GM12864 (cell line): ENCODE measurements at regions not wholly inside any gene's neighbourhood (a gene's known extent, or its start where the extent isn't known, plus 50 kb on each side); places are given as distances from the start of the nearest gene placed in this dataset.

Source experiments
- DNase-seq: peaks from one replicate; pipeline ENCODE4 v3.0.0-alpha.2; 2011; ENCODE audit warnings: low read depth
- H3K4me3 ChIP-seq: 2 replicates; pipeline ENCODE4 v1.5.1; 2011; ENCODE audit warnings: mild to moderate bottlenecking, low read depth, low read length, control low read depth
- CTCF ChIP-seq: IDR thresholded peaks from 2 replicates; pipeline ENCODE4 v1.5.1; 2011; ENCODE audit warnings: low read depth, mild to moderate bottlenecking, moderate library complexity, low read length, control low read depth, inconsistent platforms; ENCODE audit errors: missing control alignments

GRCh38 chr3:168847291-168847883 is 751.7 kb upstream of the GOLIM4 start:
- no peak overlapping the region for H3K4me3 ChIP-seq
- DNase-seq = no peak
- peak; percentile 47 for TF ChIP-seq CTCF

- no peak overlapping the region for H3K4me3 ChIP-seq
- DNase-seq = no peak
- TF ChIP-seq CTCF = no peak
Observed at GRCh38 chr3:168844894-168845482, 749.3 kb upstream of the GOLIM4 start.

- no peak for TF ChIP-seq CTCF
- no peak overlapping the region for H3K4me3 ChIP-seq
- no peak for DNase-seq
Observed at GRCh38 chr3:168844472-168844871, 748.7 kb upstream of the GOLIM4 start.

GRCh38 chr3:168843481-168843880 is 747.8 kb upstream of the GOLIM4 start:
- no peak overlapping the region for H3K4me3 ChIP-seq
- no peak for TF ChIP-seq CTCF
- DNase-seq = no peak

- no peak for TF ChIP-seq CTCF
- no peak overlapping the region for H3K4me3 ChIP-seq
- DNase-seq = no peak
Observed at GRCh38 chr3:168839653-168840052, 743.9 kb upstream of the GOLIM4 start.

- no peak for TF ChIP-seq CTCF
- H3K4me3 ChIP-seq = no peak overlapping the region
- no peak for DNase-seq
Observed at GRCh38 chr3:168834558-168834957, 738.8 kb upstream of the GOLIM4 start.

GRCh38 chr3:168828943-168829342 is 733.2 kb upstream of the GOLIM4 start:
- DNase-seq = no peak
- TF ChIP-seq CTCF = no peak
- H3K4me3 ChIP-seq = no peak overlapping the region
